Astrocyte of the hippocampus (primary cell): ENCODE measurements at regions not wholly inside any gene's neighbourhood (a gene's known extent, or its start where the extent isn't known, plus 50 kb on each side); places are given as distances from the start of the nearest gene placed in this dataset.
"Not testable (repeated sequence)": the region's sequence is repeated elsewhere in the genome, so short reads cannot be mapped to it uniquely, and the experiment has no call there.

Experiments used
- DNase-seq: peaks from one replicate; pipeline ENCODE4 v3.0.0; 2011; ENCODE audit warnings: low read depth, low spot score

- no peak for DNase-seq
These were observed 114.5 kb upstream of the DYRK2 start for GRCh38 chr12:67534046-67534445.

- peak; percentile 89 for DNase-seq
These were observed 113.9 kb upstream of the DYRK2 start for GRCh38 chr12:67534681-67535080.

DNA sequence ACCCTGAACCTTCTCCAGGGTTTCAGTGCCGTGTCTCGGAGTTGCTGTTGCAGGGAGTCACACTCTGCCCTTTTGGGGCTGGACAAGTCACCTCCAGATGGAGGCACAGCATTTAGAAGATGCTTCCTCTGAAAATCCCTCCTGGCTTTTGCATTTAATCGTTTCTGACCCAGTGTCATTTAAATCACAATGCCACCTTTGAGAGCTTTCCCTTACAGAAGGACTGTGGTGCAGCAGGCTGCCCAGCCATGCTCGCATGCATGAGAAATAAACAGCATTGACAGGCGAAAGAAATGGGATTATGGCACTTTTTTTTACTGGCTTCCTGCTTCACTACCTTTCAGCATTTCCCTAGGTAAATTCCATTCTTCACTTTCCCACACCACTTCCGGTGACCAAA, 113.4 kb upstream of the DYRK2 start:
- DNase-seq, result no peak

GRCh38 chr12:67535971-67536370, 112.6 kb upstream of the DYRK2 start:
- DNase-seq, result no peak

DNA sequence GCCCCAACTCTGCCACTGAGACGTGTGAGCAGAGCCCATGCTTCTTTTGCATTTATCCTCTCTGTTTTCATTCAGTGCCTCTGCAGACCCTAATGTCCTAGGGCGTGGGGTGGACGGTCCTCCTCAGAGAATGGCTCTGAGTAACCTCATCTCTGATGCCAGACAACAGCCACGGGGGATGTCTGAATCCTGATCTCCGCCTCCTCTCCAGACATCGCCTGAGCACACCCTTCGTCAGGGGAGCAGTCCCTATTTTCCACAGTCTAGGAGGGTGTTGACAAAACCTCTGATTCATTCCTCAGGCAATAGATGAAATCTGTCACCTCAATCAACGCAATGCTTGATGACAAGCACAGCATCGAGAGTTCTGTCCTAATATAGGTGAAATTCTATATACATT, 109.2 kb upstream of the DYRK2 start:
- DNase-seq, result no peak

DNA sequence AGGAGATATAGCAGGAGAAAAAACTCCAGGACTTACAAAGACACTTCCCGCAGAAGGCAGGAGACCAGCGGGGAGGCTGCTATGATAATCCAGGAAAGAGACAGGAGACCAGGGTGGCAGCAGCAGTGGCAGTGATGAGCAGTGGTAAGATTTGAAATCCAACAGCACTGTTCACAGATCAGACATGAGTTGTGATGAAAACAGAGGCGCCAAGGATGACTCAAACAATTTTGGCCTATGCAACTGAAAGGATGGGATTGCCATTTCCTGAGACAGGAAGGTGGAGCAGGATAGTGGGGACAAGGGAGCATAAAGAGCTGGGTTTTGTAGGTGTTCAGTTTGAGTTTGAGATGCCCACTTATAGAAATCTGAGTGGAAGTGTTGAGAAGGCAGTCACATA, 108.6 kb upstream of the DYRK2 start:
- no peak for DNase-seq

GRCh38 chr12:67540920-67541624, 107.5 kb upstream of the DYRK2 start:
- peak; percentile 29 for DNase-seq

- no peak for DNase-seq
These were observed 106.9 kb upstream of the DYRK2 start for GRCh38 chr12:67541625-67541991.

- DNase-seq, result no peak
These were observed 105.3 kb upstream of the DYRK2 start for GRCh38 chr12:67543021-67543770.

DNA sequence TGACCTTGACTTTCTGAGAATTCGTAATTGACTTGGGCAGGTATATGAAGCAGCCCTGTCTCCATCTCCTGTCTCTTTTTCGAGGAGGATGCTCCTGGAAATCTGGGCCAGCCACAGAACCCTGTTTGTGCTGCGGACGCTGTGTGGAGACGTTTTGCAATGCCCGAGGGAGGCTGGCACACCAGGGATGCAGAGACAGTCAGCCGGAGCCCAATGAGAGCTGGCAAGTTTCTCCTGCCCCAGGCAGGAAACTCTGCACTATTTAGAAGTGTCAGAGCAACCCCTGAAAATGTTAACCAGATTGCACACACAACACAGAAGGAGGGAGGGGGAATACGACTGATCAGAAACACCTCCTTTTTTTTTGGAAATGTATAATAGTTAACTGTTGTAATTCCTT, 103.2 kb upstream of the DYRK2 start:
- DNase-seq, result no peak

- DNase-seq, result no peak
These were observed 101.8 kb upstream of the DYRK2 start for GRCh38 chr12:67546746-67547145.

DNA sequence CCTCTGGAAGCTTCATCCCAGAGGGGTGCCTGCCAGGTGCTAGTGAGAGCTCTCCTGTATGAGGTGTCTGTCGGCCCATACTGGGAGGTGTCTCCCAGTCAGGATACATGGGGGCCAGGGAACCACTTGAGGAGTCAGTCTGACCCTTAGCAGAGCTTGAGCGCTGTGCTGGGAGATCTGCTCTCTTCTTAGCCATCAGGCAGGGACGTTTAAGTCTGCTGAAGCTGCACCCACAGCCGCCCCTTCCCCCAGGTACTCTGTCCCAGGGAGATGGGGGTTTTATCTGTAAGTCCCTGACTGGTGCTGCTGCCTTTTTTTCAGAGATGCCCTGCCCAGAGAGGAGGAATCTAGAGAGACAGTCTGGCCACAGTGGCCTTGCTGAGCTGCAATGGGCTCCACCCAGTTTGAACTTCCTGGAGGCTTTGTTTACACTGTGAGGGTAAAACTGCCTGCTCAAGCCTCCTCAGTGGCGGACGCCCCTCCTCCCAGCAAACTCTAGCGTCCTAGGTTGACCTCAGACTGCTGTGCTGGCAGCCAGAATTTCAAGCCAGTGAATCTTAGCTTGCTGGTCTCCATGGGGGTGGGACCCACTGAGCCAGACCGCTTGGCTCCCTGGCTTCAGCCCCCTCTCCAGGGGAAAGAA, 93.3 kb upstream of the DYRK2 start:
- DNase-seq, result not testable (repeated sequence)

DNA sequence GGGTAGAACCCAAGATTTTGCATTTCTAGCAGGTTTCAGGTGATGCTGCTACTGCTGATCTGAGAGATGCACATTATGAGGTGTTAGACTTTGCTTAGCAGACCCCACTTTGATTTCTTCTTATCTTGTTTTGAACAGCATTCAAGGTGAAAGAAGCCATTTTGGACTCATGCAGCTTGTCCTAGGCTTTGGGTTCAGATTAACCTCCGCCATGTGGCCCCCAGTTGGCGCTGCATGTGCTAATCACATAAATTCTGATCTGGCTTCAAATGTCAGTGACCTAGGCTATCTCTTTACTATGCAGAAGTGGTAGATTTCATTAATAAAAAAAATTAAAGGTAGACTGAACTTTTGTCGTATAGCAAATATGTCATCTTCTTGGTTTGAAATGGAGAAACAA, 89.8 kb upstream of the DYRK2 start:
- DNase-seq, result no peak

- no peak for DNase-seq
These were observed 88.8 kb upstream of the DYRK2 start for GRCh38 chr12:67559751-67560150.

- DNase-seq, result no peak
These were observed 85.8 kb upstream of the DYRK2 start for GRCh38 chr12:67562513-67563287.

DNA sequence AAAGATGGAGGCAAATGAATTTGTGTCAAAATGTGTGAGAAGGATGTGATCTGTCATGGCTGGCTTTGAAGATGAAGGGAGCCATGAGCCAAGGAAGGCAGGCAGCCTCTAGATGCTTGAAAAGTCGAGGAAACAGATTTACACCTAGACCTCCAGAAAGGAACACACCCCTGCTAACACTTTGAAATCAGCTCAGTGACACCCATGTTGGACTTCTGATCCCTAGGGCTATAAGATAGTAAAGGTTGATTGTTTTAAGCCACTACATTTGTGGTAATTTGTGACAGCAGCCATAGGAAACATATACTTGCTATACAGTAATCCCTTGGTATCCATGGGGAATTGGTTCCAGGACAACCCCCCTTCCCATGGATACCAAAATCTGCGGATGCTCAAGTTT, 80.5 kb upstream of the DYRK2 start:
- DNase-seq, result no peak

DNA sequence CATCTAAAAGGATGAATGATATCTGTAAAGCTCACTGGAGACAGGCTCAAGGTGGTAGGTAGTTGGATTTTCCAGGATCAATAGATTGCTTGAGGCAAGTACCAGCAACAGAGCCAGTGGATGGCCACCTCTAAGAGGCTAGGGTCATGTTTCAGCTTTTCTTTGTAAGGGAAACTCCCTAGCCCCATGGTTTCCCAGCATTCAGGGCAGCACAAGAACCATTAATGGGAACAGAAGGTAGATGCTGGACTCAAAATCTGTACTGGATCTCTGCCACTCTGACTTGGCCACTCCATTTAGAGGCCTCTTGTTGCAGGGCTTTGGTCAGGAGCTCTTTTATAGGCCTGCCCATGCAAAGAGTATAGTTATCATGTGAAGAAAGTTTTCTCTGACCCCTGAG, 76.1 kb upstream of the DYRK2 start:
- DNase-seq, result no peak

GRCh38 chr12:67573566-67573965, 75.0 kb upstream of the DYRK2 start:
- DNase-seq, result no peak

GRCh38 chr12:67578976-67579661, 69.4 kb upstream of the DYRK2 start:
- DNase-seq, result peak; percentile 29

GRCh38 chr12:67579662-67580003, 68.9 kb upstream of the DYRK2 start:
- no peak for DNase-seq

DNA sequence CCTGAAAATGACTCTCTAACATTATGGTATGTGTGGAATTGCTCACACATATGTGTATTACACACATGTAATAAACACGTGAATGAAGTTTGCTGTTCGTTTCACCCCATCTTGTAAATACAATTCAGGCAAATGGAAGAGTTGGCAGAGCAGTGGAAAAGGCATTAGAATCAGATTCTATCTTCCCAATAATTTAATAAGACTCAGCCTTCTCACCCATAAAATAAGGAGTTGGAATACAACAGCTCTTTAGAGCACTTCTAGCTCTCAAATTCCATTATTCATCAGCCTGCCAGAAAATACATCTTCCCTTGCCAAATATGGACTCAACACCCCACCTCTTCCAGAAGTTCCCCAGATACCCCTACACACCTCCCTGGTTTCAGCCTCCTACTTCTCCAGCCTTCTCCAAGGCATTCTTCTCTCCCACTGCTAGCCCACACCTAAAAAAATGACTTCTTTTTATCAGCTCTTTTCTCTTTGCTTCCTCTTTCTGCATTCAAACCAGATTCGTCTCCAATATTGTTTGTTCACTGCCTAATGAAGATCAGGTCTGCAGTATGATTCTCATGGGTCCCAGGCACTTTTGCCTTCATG, 66.2 kb upstream of the DYRK2 start:
- no peak for DNase-seq
